ENCODE measurements at regions not wholly inside any gene's neighbourhood (a gene's known extent, or its start where the extent isn't known, plus 50 kb on each side); places are given as distances from the start of the nearest gene placed in this dataset.

DNA sequence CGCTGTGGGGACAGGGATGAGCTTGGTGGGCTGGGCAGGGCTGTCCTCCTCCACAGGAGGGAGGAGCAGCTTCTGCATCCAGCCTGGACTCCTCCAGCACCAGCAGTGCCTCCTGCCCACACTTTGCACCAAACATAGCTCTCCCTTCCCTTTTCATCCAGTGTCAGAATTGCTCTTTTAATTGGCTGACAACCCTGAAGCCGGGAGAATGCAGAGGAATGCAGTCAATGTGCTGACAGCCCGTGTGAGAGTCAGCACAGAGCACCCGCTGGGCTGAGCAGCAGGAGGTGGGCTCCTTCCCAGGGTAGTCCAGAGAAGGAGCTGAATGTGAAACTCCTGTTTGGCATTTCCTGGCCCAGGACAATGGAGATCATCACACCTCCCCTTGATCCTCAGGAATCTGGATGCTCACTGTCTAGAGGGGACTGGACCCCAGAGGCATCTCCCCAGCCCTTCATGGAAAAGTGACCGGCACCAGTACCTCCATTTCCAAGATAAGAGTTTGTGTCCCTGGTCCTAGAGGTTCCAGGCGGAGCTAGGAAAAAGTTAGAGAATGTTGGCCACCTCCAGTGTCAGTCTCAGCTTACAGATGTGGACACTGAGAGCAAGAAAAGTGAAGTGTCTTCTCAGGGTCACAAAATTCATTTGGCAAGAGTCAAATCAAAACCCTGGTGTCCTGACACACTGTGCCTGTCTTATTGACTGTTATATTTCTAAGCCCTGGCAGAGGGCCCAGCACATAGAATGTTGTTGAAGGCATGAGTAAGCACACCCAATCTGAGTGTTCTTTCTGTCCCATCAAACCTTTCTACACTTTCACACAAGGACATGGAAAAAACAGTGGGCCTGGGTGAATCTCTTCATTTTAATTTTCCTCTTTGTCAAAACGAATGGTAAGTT lies 202.1 kb downstream of the SNX18 start:
- Histone ChIP-seq H3K27ac (peak overlapping the region; percentile 75), H3K4me3 (no peak overlapping the region), H3K27me3 (replicated peaks) (no peaks in the 10 kb centered on the region), H3K4me1 (replicated peaks) (peaks cover 53% of the 10 kb centered on the region), H3K9me3 (replicated peaks) (no peaks in the 10 kb centered on the region), H3K36me3 (no peaks in the 10 kb centered on the region)
- DNase-seq (ENCODE audit: low read depth in 1 of 2, low spot score in 2 of 2): peak; percentile 68 to 71

DNA sequence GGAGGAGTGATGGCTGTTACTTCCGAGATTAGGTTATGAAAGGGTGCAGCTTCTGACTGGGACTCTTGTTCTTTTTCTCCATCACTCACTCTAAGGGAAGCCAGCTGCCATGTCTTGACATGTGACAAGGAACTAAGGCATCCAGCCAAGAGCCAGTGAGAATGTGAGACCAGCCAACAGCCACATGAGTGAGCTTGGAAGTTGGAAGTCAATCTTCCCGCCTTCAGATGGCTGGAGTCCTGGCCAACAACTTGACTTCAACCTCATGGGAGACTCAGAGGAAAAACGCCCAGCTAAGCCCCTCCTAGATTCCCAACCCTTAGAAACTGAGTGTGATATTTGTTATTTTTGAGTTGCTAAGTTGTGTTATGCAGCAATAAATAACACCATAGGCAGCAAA lies 201.1 kb downstream of the SNX18 start:
- no peak for DNase-seq (ENCODE audit: low read depth in 1 of 2, low spot score in 2 of 2)
- Histone ChIP-seq H3K36me3 (no peaks in the 10 kb centered on the region), H3K27me3 (replicated peaks) (no peaks in the 10 kb centered on the region), H3K27ac (no peak overlapping the region), H3K9me3 (replicated peaks) (no peaks in the 10 kb centered on the region), H3K4me3 (no peak overlapping the region), H3K4me1 (replicated peaks) (peaks cover 63% of the 10 kb centered on the region)

- no peaks in the 10 kb centered on the region for H3K9me3 ChIP-seq (replicated peaks)
- H3K4me3 ChIP-seq: no peak overlapping the region
- no peak overlapping the region for H3K27ac ChIP-seq
- no peaks in the 10 kb centered on the region for H3K36me3 ChIP-seq
- DNase-seq (ENCODE audit: low read depth in 1 of 2, low spot score in 2 of 2): no peak
- no peaks in the 10 kb centered on the region for H3K27me3 ChIP-seq (replicated peaks)
- H3K4me1 ChIP-seq (replicated peaks): peaks cover 63% of the 10 kb centered on the region
Measured at GRCh38 chr5:54717870-54718269, 200.3 kb downstream of the SNX18 start.

DNA sequence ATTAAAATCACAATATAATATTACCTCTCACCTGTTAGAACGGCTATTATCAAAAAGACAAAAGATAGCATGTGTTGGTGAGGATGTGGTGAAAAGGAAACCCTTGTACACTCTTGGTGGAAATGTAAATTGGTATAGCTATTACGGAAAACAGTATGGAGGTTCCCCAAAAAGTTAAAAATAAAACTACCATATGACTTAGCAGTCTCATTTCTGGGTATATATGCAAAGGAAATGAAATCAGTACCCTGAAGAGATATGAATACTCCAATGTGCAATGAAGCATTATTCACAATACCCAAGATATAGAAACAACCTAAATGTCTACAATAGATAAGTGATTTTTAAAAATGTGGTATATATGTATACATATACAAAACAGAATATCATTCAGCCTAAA lies 199.9 kb downstream of the SNX18 start:
- no peak for DNase-seq (ENCODE audit: low read depth in 1 of 2, low spot score in 2 of 2)
- no peak overlapping the region for H3K4me3 ChIP-seq
- no peaks in the 10 kb centered on the region for H3K27me3 ChIP-seq (replicated peaks)
- H3K36me3 ChIP-seq: no peaks in the 10 kb centered on the region
- no peak overlapping the region for H3K27ac ChIP-seq
- H3K9me3 ChIP-seq (replicated peaks): no peaks in the 10 kb centered on the region
- H3K4me1 ChIP-seq (replicated peaks): peaks cover 61% of the 10 kb centered on the region

DNA sequence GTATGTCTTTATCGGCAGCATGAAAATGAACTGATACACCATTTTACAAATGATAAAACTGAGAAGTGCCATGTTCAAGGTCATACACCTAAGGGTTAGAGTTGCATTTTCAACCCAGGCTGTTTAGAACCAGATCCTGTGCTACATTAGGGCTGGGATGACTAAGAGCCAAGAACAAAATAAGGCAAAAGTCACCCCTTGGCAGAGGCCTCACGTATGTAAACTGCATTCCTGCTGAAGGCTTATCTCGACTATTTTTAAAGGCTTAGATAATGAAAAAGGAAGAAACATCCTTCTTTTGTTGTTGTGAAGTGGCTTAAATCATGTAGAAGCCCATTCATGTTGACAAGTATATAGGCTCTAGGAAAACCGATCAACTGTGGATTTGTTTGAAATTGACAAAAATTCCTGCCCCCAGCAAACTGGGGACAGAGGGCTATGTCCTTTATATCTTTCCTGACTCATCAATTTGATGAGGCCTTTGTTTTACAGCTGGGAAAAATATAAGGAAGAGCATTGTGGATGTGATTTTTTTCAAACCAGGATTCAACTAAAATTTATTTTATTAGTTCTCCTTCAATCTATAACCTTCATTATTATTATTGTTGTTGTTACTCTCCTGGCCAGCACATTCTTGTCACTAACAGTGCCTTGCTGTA lies 196.5 kb downstream of the SNX18 start:
- peak in 1 of 2 experiments; percentile 76 for DNase-seq (ENCODE audit: low read depth in 1 of 2, low spot score in 2 of 2)
- Histone ChIP-seq H3K36me3 (no peaks in the 10 kb centered on the region), H3K27ac (peak overlapping the region; percentile 52), H3K4me1 (replicated peaks) (peaks cover 33% of the 10 kb centered on the region), H3K9me3 (replicated peaks) (no peaks in the 10 kb centered on the region), H3K27me3 (replicated peaks) (no peaks in the 10 kb centered on the region), H3K4me3 (no peak overlapping the region)

DNA sequence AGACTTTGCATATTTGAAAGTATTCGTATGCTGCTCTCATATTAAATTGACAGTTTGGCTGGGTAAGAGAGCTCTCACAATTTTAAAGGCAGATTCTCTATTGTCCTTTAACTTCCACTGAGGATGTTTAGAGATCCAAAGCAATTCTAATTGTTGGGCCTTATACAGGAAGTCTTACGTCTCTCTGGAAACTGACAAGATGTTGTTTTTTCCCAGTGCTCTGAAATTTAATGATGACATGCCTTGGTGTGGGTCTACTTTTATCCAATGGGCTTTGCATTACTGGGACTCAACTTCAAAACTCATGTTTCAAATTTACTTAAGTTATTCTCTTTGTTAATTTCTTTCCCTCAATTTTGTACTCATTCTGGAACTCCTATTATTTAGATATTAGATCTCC lies 191.5 kb downstream of the SNX18 start:
- Histone ChIP-seq H3K27me3 (replicated peaks) (no peaks in the 10 kb centered on the region), H3K9me3 (replicated peaks) (no peaks in the 10 kb centered on the region), H3K36me3 (no peaks in the 10 kb centered on the region), H3K27ac (no peak overlapping the region), H3K4me3 (no peak overlapping the region), H3K4me1 (replicated peaks) (peaks cover 10% of the 10 kb centered on the region)
- no peak for DNase-seq (ENCODE audit: low read depth in 1 of 2, low spot score in 2 of 2)

DNA sequence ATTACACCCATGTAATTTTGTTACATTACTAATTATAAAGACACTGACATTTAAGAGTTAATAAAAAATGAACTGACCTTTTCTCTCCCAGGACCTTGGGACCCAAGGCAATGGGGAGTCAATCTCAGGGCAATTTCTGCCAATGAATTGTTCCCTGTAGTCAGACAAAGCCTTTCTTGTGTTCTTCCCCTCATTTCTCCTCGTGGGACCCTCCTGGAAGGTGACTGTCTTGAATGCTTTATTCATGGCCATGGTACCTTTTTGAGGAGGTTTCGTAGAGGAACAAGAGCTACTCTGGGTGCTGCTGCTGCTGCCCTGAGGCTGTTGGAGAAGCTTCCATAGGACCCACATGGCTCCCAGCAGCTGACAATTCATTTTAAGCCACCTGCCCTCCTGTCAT lies 190.3 kb downstream of the SNX18 start:
- DNase-seq (ENCODE audit: low read depth in 1 of 2, low spot score in 2 of 2): no peak
- Histone ChIP-seq H3K27ac (no peak overlapping the region), H3K9me3 (replicated peaks) (no peaks in the 10 kb centered on the region), H3K36me3 (no peaks in the 10 kb centered on the region), H3K4me3 (no peak overlapping the region), H3K4me1 (replicated peaks) (peaks cover 10% of the 10 kb centered on the region), H3K27me3 (replicated peaks) (no peaks in the 10 kb centered on the region)

DNA sequence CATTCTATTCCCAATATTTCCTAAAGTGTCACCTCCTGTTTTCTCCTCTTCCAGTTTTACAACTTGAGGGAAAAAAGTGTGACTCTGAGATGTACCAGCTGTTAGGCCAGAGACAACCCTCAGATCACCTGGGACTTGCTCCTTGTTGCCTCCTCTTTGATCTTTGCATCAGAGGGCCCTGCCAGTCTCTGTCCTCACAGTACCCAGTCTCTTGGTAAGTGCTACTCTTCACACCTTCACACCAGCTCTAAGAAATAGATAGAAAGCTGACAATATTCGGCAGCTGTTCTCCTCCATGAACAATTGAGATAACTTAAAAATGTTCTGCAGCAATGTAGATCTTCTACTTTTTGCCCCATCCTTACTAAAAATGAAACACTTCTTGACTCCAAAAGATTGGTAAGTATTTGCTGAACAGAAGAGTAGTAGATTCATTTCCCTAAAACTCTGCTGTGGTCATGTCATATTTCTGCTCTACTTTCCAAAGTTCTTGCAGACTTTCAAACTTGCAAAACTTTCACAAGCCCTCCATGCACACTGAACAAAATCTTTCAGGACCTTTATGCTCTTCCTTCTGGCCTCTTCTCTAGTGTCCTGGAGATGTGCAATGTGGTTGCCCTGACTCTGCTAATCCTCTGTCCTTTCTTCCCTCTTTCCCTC lies 188.6 kb downstream of the SNX18 start:
- DNase-seq (ENCODE audit: low read depth in 1 of 2, low spot score in 2 of 2): no peak
- Histone ChIP-seq H3K36me3 (peaks cover 3% of the 10 kb centered on the region; the same call in 1 of the 2 replicates), H3K9me3 (replicated peaks) (no peaks in the 10 kb centered on the region), H3K27me3 (replicated peaks) (no peaks in the 10 kb centered on the region), H3K4me3 (no peak overlapping the region), H3K27ac (no peak overlapping the region), H3K4me1 (replicated peaks) (peaks cover 25% of the 10 kb centered on the region)

DNA sequence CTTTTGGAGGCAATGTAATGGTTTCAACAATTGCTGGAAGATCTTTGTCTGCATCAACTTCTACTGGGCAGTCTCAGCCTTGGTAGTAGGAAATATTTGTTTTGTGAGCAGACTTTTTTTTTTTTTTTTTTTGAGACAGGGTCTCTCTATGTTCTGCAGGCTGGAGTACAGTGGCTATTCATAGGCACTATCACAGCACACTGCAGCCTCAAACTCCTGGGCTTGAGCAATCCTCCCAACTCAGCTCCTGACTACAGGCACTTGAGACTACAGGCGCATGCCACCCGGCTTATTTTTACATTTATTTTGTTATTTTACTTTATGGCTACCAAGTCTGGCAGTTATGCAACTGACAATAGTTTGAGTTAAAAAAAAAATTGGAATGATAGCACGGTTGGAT lies 187.3 kb downstream of the SNX18 start:
- Histone ChIP-seq H3K4me1 (replicated peaks) (peaks cover 37% of the 10 kb centered on the region), H3K27me3 (replicated peaks) (no peaks in the 10 kb centered on the region), H3K4me3 (no peak overlapping the region), H3K9me3 (replicated peaks) (no peaks in the 10 kb centered on the region), H3K27ac (no peak overlapping the region), H3K36me3 (peaks cover 3% of the 10 kb centered on the region; the same call in 1 of the 2 replicates)
- no peak for DNase-seq (ENCODE audit: low read depth in 1 of 2, low spot score in 2 of 2)

- H3K27ac ChIP-seq: no peak overlapping the region
- peaks cover 42% of the 10 kb centered on the region for H3K4me1 ChIP-seq (replicated peaks)
- peaks cover 3% of the 10 kb centered on the region; the same call in 1 of the 2 replicates for H3K36me3 ChIP-seq
- no peaks in the 10 kb centered on the region for H3K27me3 ChIP-seq (replicated peaks)
- no peaks in the 10 kb centered on the region for H3K9me3 ChIP-seq (replicated peaks)
- no peak for DNase-seq (ENCODE audit: low read depth in 1 of 2, low spot score in 2 of 2)
- H3K4me3 ChIP-seq: no peak overlapping the region
Measured at GRCh38 chr5:54704333-54704732, 186.8 kb downstream of the SNX18 start.

DNA sequence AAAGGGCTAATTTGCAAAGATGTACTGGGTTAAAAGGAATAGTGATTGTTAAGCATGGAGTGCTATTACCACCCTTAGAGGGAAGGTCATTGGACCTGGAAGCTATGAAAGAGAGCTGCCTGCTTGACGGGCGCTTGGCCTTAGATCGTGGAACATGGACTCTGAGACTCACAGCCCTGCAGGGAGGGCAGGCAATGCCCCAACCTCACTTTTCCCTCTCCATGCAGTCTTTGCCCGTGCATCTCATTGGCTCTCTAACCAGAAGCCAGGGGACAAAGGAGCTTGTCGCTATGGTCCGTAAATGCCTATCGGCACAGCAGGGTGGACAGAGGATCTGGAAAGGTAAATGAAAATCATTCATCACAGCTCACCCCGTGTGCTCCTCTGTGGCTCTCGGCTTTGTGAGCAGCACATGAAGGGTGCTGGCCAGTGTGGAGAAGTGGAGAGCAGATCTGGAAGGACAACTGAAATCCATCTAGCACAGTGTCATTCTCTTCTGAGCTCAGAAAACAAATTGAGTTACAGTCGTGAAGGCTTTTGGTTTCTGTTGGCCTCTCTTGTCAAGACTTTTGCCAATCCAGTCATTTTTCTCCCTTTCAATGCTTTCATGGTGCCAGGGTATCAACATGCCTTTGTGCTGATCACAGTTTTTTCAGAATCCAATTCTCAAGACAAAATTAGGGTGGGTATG lies 186.2 kb downstream of the SNX18 start:
- Histone ChIP-seq H3K27ac (peak overlapping the region; percentile 71), H3K27me3 (replicated peaks) (no peaks in the 10 kb centered on the region), H3K4me1 (replicated peaks) (peaks cover 48% of the 10 kb centered on the region), H3K4me3 (no peak overlapping the region), H3K36me3 (peaks cover 3% of the 10 kb centered on the region; the same call in 1 of the 2 replicates), H3K9me3 (replicated peaks) (no peaks in the 10 kb centered on the region)
- no peak for DNase-seq (ENCODE audit: low read depth in 1 of 2, low spot score in 2 of 2)

- H3K4me3 ChIP-seq: no peak overlapping the region
- DNase-seq (ENCODE audit: low read depth in 1 of 2, low spot score in 2 of 2): peak; percentile 43 to 64
Measured at GRCh38 chr5:54703133-54703532, 185.6 kb downstream of the SNX18 start.

DNA sequence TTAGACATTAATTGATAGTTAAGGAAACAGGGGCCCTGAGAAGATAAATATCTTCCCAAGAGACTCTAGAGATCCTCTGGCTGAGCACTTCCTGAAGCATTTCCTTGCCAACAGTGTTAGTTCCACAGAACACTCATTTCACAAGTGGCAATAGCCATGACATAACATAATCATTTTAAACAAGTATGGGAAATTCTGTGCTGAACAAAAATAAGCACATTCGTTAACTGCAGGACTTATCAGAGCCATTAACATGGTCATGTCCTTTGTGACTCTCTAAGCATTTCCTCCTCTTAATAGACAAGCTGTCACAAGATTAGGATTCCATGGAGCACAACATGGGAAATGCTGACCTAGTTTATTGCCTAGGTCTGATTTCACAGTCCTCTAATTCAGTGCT lies 184.9 kb downstream of the SNX18 start:
- peak overlapping the region; percentile 71 for H3K27ac ChIP-seq
- H3K36me3 ChIP-seq: peaks cover 3% of the 10 kb centered on the region; the same call in 1 of the 2 replicates
- DNase-seq (ENCODE audit: low read depth in 1 of 2, low spot score in 2 of 2): no peak
- no peaks in the 10 kb centered on the region for H3K9me3 ChIP-seq (replicated peaks)
- peaks cover 48% of the 10 kb centered on the region for H3K4me1 ChIP-seq (replicated peaks)
- no peaks in the 10 kb centered on the region for H3K27me3 ChIP-seq (replicated peaks)
- peak overlapping the region; percentile 2; the same call in 1 of the 2 replicates for H3K4me3 ChIP-seq

More at GRCh38 chr5:54703133-54703532, 185.6 kb downstream of the SNX18 start:
- Histone ChIP-seq H3K9me3 (replicated peaks) (no peaks in the 10 kb centered on the region), H3K27me3 (replicated peaks) (no peaks in the 10 kb centered on the region), H3K27ac (peak overlapping the region; percentile 71), H3K36me3 (peaks cover 3% of the 10 kb centered on the region; the same call in 1 of the 2 replicates), H3K4me1 (replicated peaks) (peaks cover 48% of the 10 kb centered on the region)

All from SJSA1 (cell line).